Neural cell (in vitro differentiated cells): ENCODE measurements at regions not wholly inside any gene's neighbourhood (a gene's known extent, or its start where the extent isn't known, plus 50 kb on each side); places are given as distances from the start of the nearest gene placed in this dataset.

Source experiments
- H2AFZ ChIP-seq: fragments of 200-600, 300-800 bp; sonication (generic), shearing (Covaris generic); 2 replicates; pipeline ENCODE4 v1.6.0; 2014; ENCODE audit warnings: low read depth, mild to moderate bottlenecking, antibody characterized with exemption, low read length, moderate library complexity
- H3F3A ChIP-seq: fragments of 200-600 bp; shearing (Covaris generic); 2 replicates; pipeline ENCODE4 v1.6.1; 2016; ENCODE audit warnings: mild to moderate bottlenecking, moderate library complexity, mixed read lengths, antibody characterized with exemption, low read length; ENCODE audit not compliant: insufficient read depth, poor library complexity, severe bottlenecking
- H3K27ac ChIP-seq: fragments of 200-600, 300-800 bp; sonication (generic), shearing (Covaris generic); 2 replicates; pipeline ENCODE4 v1.5.1; 2014; ENCODE audit warnings: mild to moderate bottlenecking, low read length, moderate library complexity
- H3K27me3 ChIP-seq: fragments of 300-800, 200-600 bp; sonication (generic), shearing (Covaris generic); 2 replicates; pipeline ENCODE4 v1.6.0; 2014; ENCODE audit warnings: mild to moderate bottlenecking, low read depth, low read length, moderate library complexity; ENCODE audit not compliant: insufficient read depth
- H3K36me3 ChIP-seq: fragments of 300-800, 200-600 bp; sonication (generic), shearing (Covaris generic); 2 replicates; pipeline ENCODE4 v1.5.1; 2014; ENCODE audit warnings: mild to moderate bottlenecking, antibody characterized with exemption, low read length, moderate library complexity; ENCODE audit not compliant: insufficient read depth
- H3K4me2 ChIP-seq: fragments of 300-800, 200-600 bp; sonication (generic), shearing (Covaris generic); 2 replicates; pipeline ENCODE4 v1.6.0; 2014; ENCODE audit warnings: mild to moderate bottlenecking, low read length
- H3K4me3 ChIP-seq: fragments of 300-800, 200-600 bp; sonication (generic), shearing (Covaris generic); 2 replicates; pipeline ENCODE4 v1.5.1; 2014; ENCODE audit warnings: mild to moderate bottlenecking, low read length, moderate library complexity
- H3K79me2 ChIP-seq: fragments of 200-600 bp; shearing (Covaris generic); replicated peaks from 2 replicates; pipeline ENCODE4 v1.6.0; 2014; ENCODE audit warnings: mild to moderate bottlenecking, low read length, moderate library complexity; ENCODE audit not compliant: insufficient read depth
- H3K9ac ChIP-seq: fragments of 300-800, 200-600 bp; sonication (generic), shearing (Covaris generic); 2 replicates; pipeline ENCODE4 v1.6.1; 2016; ENCODE audit warnings: mild to moderate bottlenecking, low read length, mixed read lengths
- H3K9me2 ChIP-seq: fragments of 200-600 bp; shearing (Covaris generic); 2 replicates; pipeline ENCODE4 v1.6.1; 2016; ENCODE audit warnings: mild to moderate bottlenecking, low read length, mixed read lengths; ENCODE audit not compliant: insufficient read depth
- H3K9me3 ChIP-seq: fragments of 200-600, 300-800 bp; sonication (generic), shearing (Covaris generic); 2 replicates; pipeline ENCODE4 v1.6.1; 2016; ENCODE audit warnings: mild to moderate bottlenecking, mixed run types, low read length, moderate library complexity, mixed read lengths
- H4K20me1 ChIP-seq: fragments of 200-600 bp; shearing (Covaris generic); 2 replicates; pipeline ENCODE4 v1.6.1; 2016; ENCODE audit warnings: mild to moderate bottlenecking, mixed run types; ENCODE audit not compliant: insufficient read depth
- CTCF ChIP-seq: fragments of 450-650 bp; IDR thresholded peaks from 2 replicates; pipeline ENCODE4 v1.5.1; 2014; ENCODE audit warnings: antibody characterized with exemption, mild to moderate bottlenecking, moderate library complexity; ENCODE audit not compliant: poor library complexity, severe bottlenecking
- EP300 ChIP-seq: fragments of 450-650 bp; conservative IDR thresholded peaks from 2 replicates; pipeline ENCODE4 v1.6.1; 2014; ENCODE audit warnings: antibody characterized with exemption, mild to moderate bottlenecking, moderate library complexity; ENCODE audit not compliant: poor library complexity, severe bottlenecking
- EZH2 ChIP-seq: fragments of 200-600, 300-800 bp; shearing (Covaris generic), sonication (generic); IDR thresholded peaks from 2 replicates; pipeline ENCODE4 v1.6.1; 2014; ENCODE audit warnings: antibody characterized with exemption, low read length, borderline replicate concordance, mild to moderate bottlenecking; ENCODE audit not compliant: insufficient read depth, poor library complexity, severe bottlenecking
- MXI1 ChIP-seq: fragments of 450-650 bp; conservative IDR thresholded peaks from 2 replicates; pipeline ENCODE4 v1.6.1; 2014; ENCODE audit warnings: antibody characterized with exemption, mild to moderate bottlenecking; ENCODE audit not compliant: poor library complexity, severe bottlenecking
- POLR2AphosphoS5 ChIP-seq: IDR thresholded peaks from 2 replicates; pipeline ENCODE4 v1.6.1; 2012
- RAD21 ChIP-seq: fragments of 450-650 bp; conservative IDR thresholded peaks from 2 replicates; pipeline ENCODE4 v1.6.1; 2014; ENCODE audit warnings: antibody characterized with exemption, mild to moderate bottlenecking, moderate library complexity
- REST ChIP-seq: IDR thresholded peaks from 2 replicates; pipeline ENCODE4 v1.6.1; 2012; ENCODE audit warnings: borderline replicate concordance
- SMC3 ChIP-seq: fragments of 450-650 bp; conservative IDR thresholded peaks from 2 replicates; pipeline ENCODE4 v1.6.1; 2014; ENCODE audit warnings: antibody characterized with exemption, mild to moderate bottlenecking, moderate library complexity; ENCODE audit not compliant: poor library complexity
- TAF1 ChIP-seq: IDR thresholded peaks from 2 replicates; pipeline ENCODE4 v1.6.1; 2012; ENCODE audit warnings: low read depth

- H3K9ac ChIP-seq, result no peak overlapping the region
- H4K20me1 ChIP-seq, result no peaks in the 10 kb centered on the region
- H3K27me3 ChIP-seq, result no peaks in the 10 kb centered on the region
- H3K4me3 ChIP-seq, result no peak overlapping the region
- no peaks in the 10 kb centered on the region for H3K9me2 ChIP-seq
- H2AFZ ChIP-seq, result no peak overlapping the region
- no peaks in the 10 kb centered on the region for H3K36me3 ChIP-seq
- TF ChIP-seq RAD21, result no peak
- no peak for TF ChIP-seq EZH2
- TF ChIP-seq EP300, result no peak
- TF ChIP-seq POLR2AphosphoS5, result no peak
- TF ChIP-seq TAF1, result no peak
- no peak for TF ChIP-seq SMC3
- no peak for TF ChIP-seq CTCF
- no peak for TF ChIP-seq REST
- TF ChIP-seq MXI1, result no peak
- no peak overlapping the region for H3K27ac ChIP-seq
- no peak overlapping the region for H3K4me2 ChIP-seq
- no peaks in the 10 kb centered on the region for H3K9me3 ChIP-seq
- no peaks in the 10 kb centered on the region for H3K79me2 ChIP-seq
- H3F3A ChIP-seq, result no peaks in the 10 kb centered on the region
Observed at GRCh38 chrX:95693365-95693764, 991.3 kb upstream of the DIAPH2 start.

- Histone ChIP-seq H3K27me3 (no peaks in the 10 kb centered on the region), H3K9me2 (no peaks in the 10 kb centered on the region), H3K79me2 (no peaks in the 10 kb centered on the region), H3K9ac (no peak overlapping the region), H3F3A (no peaks in the 10 kb centered on the region), H2AFZ (no peak overlapping the region), H3K4me2 (no peak overlapping the region), H3K36me3 (no peaks in the 10 kb centered on the region), H3K9me3 (no peaks in the 10 kb centered on the region), H3K27ac (no peak overlapping the region), H3K4me3 (no peak overlapping the region), H4K20me1 (no peaks in the 10 kb centered on the region)
- TF ChIP-seq RAD21 (no peak), REST (no peak), CTCF (no peak), EP300 (no peak), MXI1 (no peak), TAF1 (no peak), EZH2 (no peak), SMC3 (no peak), POLR2AphosphoS5 (no peak)
Observed at GRCh38 chrX:95703696-95704095, 980.9 kb upstream of the DIAPH2 start.
